Neural cell (in vitro differentiated cells): ENCODE measurements at regions not wholly inside any gene's neighbourhood (a gene's known extent, or its start where the extent isn't known, plus 50 kb on each side); places are given as distances from the start of the nearest gene placed in this dataset.

Experiments used
- H2AFZ ChIP-seq: fragments of 200-600, 300-800 bp; sonication (generic), shearing (Covaris generic); 2 replicates; pipeline ENCODE4 v1.6.0; 2014; ENCODE audit warnings: low read depth, mild to moderate bottlenecking, antibody characterized with exemption, low read length, moderate library complexity
- H3F3A ChIP-seq: fragments of 200-600 bp; shearing (Covaris generic); 2 replicates; pipeline ENCODE4 v1.6.1; 2016; ENCODE audit warnings: mild to moderate bottlenecking, moderate library complexity, mixed read lengths, antibody characterized with exemption, low read length; ENCODE audit not compliant: insufficient read depth, poor library complexity, severe bottlenecking
- H3K27ac ChIP-seq: fragments of 200-600, 300-800 bp; sonication (generic), shearing (Covaris generic); 2 replicates; pipeline ENCODE4 v1.5.1; 2014; ENCODE audit warnings: mild to moderate bottlenecking, low read length, moderate library complexity
- H3K27me3 ChIP-seq: fragments of 300-800, 200-600 bp; sonication (generic), shearing (Covaris generic); 2 replicates; pipeline ENCODE4 v1.6.0; 2014; ENCODE audit warnings: mild to moderate bottlenecking, low read depth, low read length, moderate library complexity; ENCODE audit not compliant: insufficient read depth
- H3K36me3 ChIP-seq: fragments of 300-800, 200-600 bp; sonication (generic), shearing (Covaris generic); 2 replicates; pipeline ENCODE4 v1.5.1; 2014; ENCODE audit warnings: mild to moderate bottlenecking, antibody characterized with exemption, low read length, moderate library complexity; ENCODE audit not compliant: insufficient read depth
- H3K4me2 ChIP-seq: fragments of 300-800, 200-600 bp; sonication (generic), shearing (Covaris generic); 2 replicates; pipeline ENCODE4 v1.6.0; 2014; ENCODE audit warnings: mild to moderate bottlenecking, low read length
- H3K4me3 ChIP-seq: fragments of 300-800, 200-600 bp; sonication (generic), shearing (Covaris generic); 2 replicates; pipeline ENCODE4 v1.5.1; 2014; ENCODE audit warnings: mild to moderate bottlenecking, low read length, moderate library complexity
- H3K79me2 ChIP-seq: fragments of 200-600 bp; shearing (Covaris generic); replicated peaks from 2 replicates; pipeline ENCODE4 v1.6.0; 2014; ENCODE audit warnings: mild to moderate bottlenecking, low read length, moderate library complexity; ENCODE audit not compliant: insufficient read depth
- H3K9ac ChIP-seq: fragments of 300-800, 200-600 bp; sonication (generic), shearing (Covaris generic); 2 replicates; pipeline ENCODE4 v1.6.1; 2016; ENCODE audit warnings: mild to moderate bottlenecking, low read length, mixed read lengths
- H3K9me2 ChIP-seq: fragments of 200-600 bp; shearing (Covaris generic); 2 replicates; pipeline ENCODE4 v1.6.1; 2016; ENCODE audit warnings: mild to moderate bottlenecking, low read length, mixed read lengths; ENCODE audit not compliant: insufficient read depth
- H3K9me3 ChIP-seq: fragments of 200-600, 300-800 bp; sonication (generic), shearing (Covaris generic); 2 replicates; pipeline ENCODE4 v1.6.1; 2016; ENCODE audit warnings: mild to moderate bottlenecking, mixed run types, low read length, moderate library complexity, mixed read lengths
- H4K20me1 ChIP-seq: fragments of 200-600 bp; shearing (Covaris generic); 2 replicates; pipeline ENCODE4 v1.6.1; 2016; ENCODE audit warnings: mild to moderate bottlenecking, mixed run types; ENCODE audit not compliant: insufficient read depth
- EP300 ChIP-seq: fragments of 450-650 bp; conservative IDR thresholded peaks from 2 replicates; pipeline ENCODE4 v1.6.1; 2014; ENCODE audit warnings: antibody characterized with exemption, mild to moderate bottlenecking, moderate library complexity; ENCODE audit not compliant: poor library complexity, severe bottlenecking
- EZH2 ChIP-seq: fragments of 200-600, 300-800 bp; shearing (Covaris generic), sonication (generic); IDR thresholded peaks from 2 replicates; pipeline ENCODE4 v1.6.1; 2014; ENCODE audit warnings: antibody characterized with exemption, low read length, borderline replicate concordance, mild to moderate bottlenecking; ENCODE audit not compliant: insufficient read depth, poor library complexity, severe bottlenecking
- MXI1 ChIP-seq: fragments of 450-650 bp; conservative IDR thresholded peaks from 2 replicates; pipeline ENCODE4 v1.6.1; 2014; ENCODE audit warnings: antibody characterized with exemption, mild to moderate bottlenecking; ENCODE audit not compliant: poor library complexity, severe bottlenecking
- POLR2AphosphoS5 ChIP-seq: IDR thresholded peaks from 2 replicates; pipeline ENCODE4 v1.6.1; 2012
- RAD21 ChIP-seq: fragments of 450-650 bp; conservative IDR thresholded peaks from 2 replicates; pipeline ENCODE4 v1.6.1; 2014; ENCODE audit warnings: antibody characterized with exemption, mild to moderate bottlenecking, moderate library complexity
- SMC3 ChIP-seq: fragments of 450-650 bp; conservative IDR thresholded peaks from 2 replicates; pipeline ENCODE4 v1.6.1; 2014; ENCODE audit warnings: antibody characterized with exemption, mild to moderate bottlenecking, moderate library complexity; ENCODE audit not compliant: poor library complexity
- TAF1 ChIP-seq: IDR thresholded peaks from 2 replicates; pipeline ENCODE4 v1.6.1; 2012; ENCODE audit warnings: low read depth
- TF ChIP-seq, protein P1 (sequence below): IDR thresholded peaks from 2 replicates; pipeline ENCODE4 v1.6.1; 2012; ENCODE audit warnings: borderline replicate concordance
- TF ChIP-seq, protein P2 (sequence below): fragments of 450-650 bp; IDR thresholded peaks from 2 replicates; pipeline ENCODE4 v1.5.1; 2014; ENCODE audit warnings: antibody characterized with exemption, mild to moderate bottlenecking, moderate library complexity; ENCODE audit not compliant: poor library complexity, severe bottlenecking

DNA sequence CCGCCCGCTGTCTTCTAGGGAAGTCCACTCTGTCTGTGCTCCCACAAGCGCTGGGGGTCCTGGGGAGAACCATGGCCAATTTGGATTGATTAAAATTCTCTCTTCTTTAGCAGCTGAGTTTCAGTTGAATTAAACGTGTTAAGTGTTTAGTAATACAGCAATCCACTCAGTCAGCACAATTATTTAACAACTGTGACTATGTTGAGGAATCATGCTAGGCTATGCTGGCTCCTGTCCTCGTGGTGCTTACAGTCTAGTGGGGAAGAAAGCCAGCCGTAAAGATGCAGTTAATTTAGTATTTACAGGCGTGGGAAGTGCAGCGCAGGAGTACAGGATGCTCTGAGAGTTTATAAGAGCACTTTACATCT, 88.9 kb upstream of the FOXP4 start:
- Histone ChIP-seq H2AFZ (no peak overlapping the region), H3K9ac (no peak overlapping the region), H3K36me3 (no peaks in the 10 kb centered on the region), H3K27ac (no peak overlapping the region), H3K79me2 (no peaks in the 10 kb centered on the region), H3K4me2 (no peak overlapping the region), H3K4me3 (no peak overlapping the region), H3K27me3 (no peaks in the 10 kb centered on the region), H4K20me1 (no peaks in the 10 kb centered on the region), H3K9me3 (no peaks in the 10 kb centered on the region), H3K9me2 (no peaks in the 10 kb centered on the region), H3F3A (no peaks in the 10 kb centered on the region)
- TF ChIP-seq TAF1, result no peak
- TF ChIP-seq RAD21, result no peak
- TF ChIP-seq EP300, result no peak
- TF ChIP-seq, protein P1, sequence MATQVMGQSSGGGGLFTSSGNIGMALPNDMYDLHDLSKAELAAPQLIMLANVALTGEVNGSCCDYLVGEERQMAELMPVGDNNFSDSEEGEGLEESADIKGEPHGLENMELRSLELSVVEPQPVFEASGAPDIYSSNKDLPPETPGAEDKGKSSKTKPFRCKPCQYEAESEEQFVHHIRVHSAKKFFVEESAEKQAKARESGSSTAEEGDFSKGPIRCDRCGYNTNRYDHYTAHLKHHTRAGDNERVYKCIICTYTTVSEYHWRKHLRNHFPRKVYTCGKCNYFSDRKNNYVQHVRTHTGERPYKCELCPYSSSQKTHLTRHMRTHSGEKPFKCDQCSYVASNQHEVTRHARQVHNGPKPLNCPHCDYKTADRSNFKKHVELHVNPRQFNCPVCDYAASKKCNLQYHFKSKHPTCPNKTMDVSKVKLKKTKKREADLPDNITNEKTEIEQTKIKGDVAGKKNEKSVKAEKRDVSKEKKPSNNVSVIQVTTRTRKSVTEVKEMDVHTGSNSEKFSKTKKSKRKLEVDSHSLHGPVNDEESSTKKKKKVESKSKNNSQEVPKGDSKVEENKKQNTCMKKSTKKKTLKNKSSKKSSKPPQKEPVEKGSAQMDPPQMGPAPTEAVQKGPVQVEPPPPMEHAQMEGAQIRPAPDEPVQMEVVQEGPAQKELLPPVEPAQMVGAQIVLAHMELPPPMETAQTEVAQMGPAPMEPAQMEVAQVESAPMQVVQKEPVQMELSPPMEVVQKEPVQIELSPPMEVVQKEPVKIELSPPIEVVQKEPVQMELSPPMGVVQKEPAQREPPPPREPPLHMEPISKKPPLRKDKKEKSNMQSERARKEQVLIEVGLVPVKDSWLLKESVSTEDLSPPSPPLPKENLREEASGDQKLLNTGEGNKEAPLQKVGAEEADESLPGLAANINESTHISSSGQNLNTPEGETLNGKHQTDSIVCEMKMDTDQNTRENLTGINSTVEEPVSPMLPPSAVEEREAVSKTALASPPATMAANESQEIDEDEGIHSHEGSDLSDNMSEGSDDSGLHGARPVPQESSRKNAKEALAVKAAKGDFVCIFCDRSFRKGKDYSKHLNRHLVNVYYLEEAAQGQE, result no peak
- TF ChIP-seq EZH2, result no peak
- TF ChIP-seq, protein P2, sequence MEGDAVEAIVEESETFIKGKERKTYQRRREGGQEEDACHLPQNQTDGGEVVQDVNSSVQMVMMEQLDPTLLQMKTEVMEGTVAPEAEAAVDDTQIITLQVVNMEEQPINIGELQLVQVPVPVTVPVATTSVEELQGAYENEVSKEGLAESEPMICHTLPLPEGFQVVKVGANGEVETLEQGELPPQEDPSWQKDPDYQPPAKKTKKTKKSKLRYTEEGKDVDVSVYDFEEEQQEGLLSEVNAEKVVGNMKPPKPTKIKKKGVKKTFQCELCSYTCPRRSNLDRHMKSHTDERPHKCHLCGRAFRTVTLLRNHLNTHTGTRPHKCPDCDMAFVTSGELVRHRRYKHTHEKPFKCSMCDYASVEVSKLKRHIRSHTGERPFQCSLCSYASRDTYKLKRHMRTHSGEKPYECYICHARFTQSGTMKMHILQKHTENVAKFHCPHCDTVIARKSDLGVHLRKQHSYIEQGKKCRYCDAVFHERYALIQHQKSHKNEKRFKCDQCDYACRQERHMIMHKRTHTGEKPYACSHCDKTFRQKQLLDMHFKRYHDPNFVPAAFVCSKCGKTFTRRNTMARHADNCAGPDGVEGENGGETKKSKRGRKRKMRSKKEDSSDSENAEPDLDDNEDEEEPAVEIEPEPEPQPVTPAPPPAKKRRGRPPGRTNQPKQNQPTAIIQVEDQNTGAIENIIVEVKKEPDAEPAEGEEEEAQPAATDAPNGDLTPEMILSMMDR, result no peak
- no peak for TF ChIP-seq POLR2AphosphoS5
- no peak for TF ChIP-seq MXI1
- no peak for TF ChIP-seq SMC3

GRCh38 chr6:41459738-41460137, 86.4 kb upstream of the FOXP4 start:
- H3K4me2 ChIP-seq, result no peak overlapping the region
- no peak overlapping the region for H3K9ac ChIP-seq
- no peak overlapping the region for H3K4me3 ChIP-seq
- no peaks in the 10 kb centered on the region for H3K9me3 ChIP-seq
- no peaks in the 10 kb centered on the region for H3K36me3 ChIP-seq
- no peaks in the 10 kb centered on the region for H3K27me3 ChIP-seq
- no peaks in the 10 kb centered on the region for H3F3A ChIP-seq
- H3K9me2 ChIP-seq, result no peaks in the 10 kb centered on the region
- TF ChIP-seq MXI1 (no peak), SMC3 (no peak), EP300 (no peak), TAF1 (no peak), RAD21 (no peak), POLR2AphosphoS5 (no peak), EZH2 (no peak)
- TF ChIP-seq, protein P2, result no peak
- TF ChIP-seq, protein P1, result no peak
- no peaks in the 10 kb centered on the region for H4K20me1 ChIP-seq
- no peak overlapping the region for H2AFZ ChIP-seq
- H3K27ac ChIP-seq, result no peak overlapping the region
- H3K79me2 ChIP-seq, result no peaks in the 10 kb centered on the region
